ENCODE measurements at regions not wholly inside any gene's neighbourhood (a gene's known extent, or its start where the extent isn't known, plus 50 kb on each side); places are given as distances from the start of the nearest gene placed in this dataset.

- TF ChIP-seq CTCF (IDR thresholded peaks at IDR 0.05): no peak
- TF ChIP-seq ZFX (IDR thresholded peaks at IDR 0.05; ENCODE audit: borderline replicate concordance): no peak
Observed at GRCh38 chr4:36582198-36582597, 300.8 kb downstream of the DTHD1 start.
